Keratinocyte (primary cell): ENCODE measurements at regions not wholly inside any gene's neighbourhood (a gene's known extent, or its start where the extent isn't known, plus 50 kb on each side); places are given as distances from the start of the nearest gene placed in this dataset.

Experiments
- DNase-seq: peaks from one replicate; pipeline ENCODE4 v3.0.0-alpha.2; 2011; ENCODE audit warnings: low read depth, missing footprints, low spot score
- FAIRE-seq: peaks from 2 replicates; lab custom pipeline; 2011; peaks lifted over from hg19 to GRCh38; lab: Jason Lieb, UNC
- H2AFZ ChIP-seq: 2 replicates; pipeline ENCODE4 v1.6.0; 2012; ENCODE audit warnings: low read length, control low read depth, inconsistent platforms; ENCODE audit not compliant: control insufficient read depth
- H3K27ac ChIP-seq: 2 replicates; pipeline ENCODE4 v1.5.1; 2011; ENCODE audit warnings: low read length; ENCODE audit not compliant: control insufficient read depth, insufficient read depth
- H3K27me3 ChIP-seq: 3 replicates; pipeline ENCODE4 v1.6.0; 2011; ENCODE audit warnings: low read length; ENCODE audit not compliant: control insufficient read depth, insufficient read depth; ENCODE audit errors: extremely low read depth
- H3K36me3 ChIP-seq, 2 experiments: 2 replicates in 1 of 2; 3 replicates in 1 of 2; pipeline ENCODE4 v1.5.1; 2011; ENCODE audit warnings: low read length in 2 of 2, mild to moderate bottlenecking in 1 of 2; ENCODE audit not compliant: control insufficient read depth in 2 of 2, insufficient read depth in 2 of 2; ENCODE audit errors: extremely low read depth in 1 of 2
- H3K4me1 ChIP-seq: 3 replicates; pipeline ENCODE4 v1.5.1; 2011; ENCODE audit warnings: low read length; ENCODE audit not compliant: control insufficient read depth, insufficient read depth; ENCODE audit errors: extremely low read depth
- H3K4me2 ChIP-seq: 3 replicates; pipeline ENCODE4 v1.6.0; 2011; ENCODE audit warnings: low read depth, low read length; ENCODE audit not compliant: control insufficient read depth, insufficient read depth; ENCODE audit errors: extremely low read depth
- H3K4me3 ChIP-seq, 3 experiments: fragments of 200-600 bp in 1 of 3; sonication (generic) in 1 of 3; 2 replicates in 2 of 3; 3 replicates in 1 of 3; pipeline ENCODE4 v1.5.1; 2011 to 2016; ENCODE audit warnings: low read length in 3 of 3, mild to moderate bottlenecking in 3 of 3, control low read depth in 2 of 3, inconsistent platforms in 1 of 3, low read depth in 1 of 3, mixed read lengths in 1 of 3, mixed run types in 1 of 3, moderate library complexity in 1 of 3; ENCODE audit not compliant: control insufficient read depth in 2 of 3, insufficient read depth in 2 of 3; ENCODE audit errors: extremely low read depth in 1 of 3
- H3K79me2 ChIP-seq: 2 replicates; pipeline ENCODE4 v1.6.0; 2012; ENCODE audit warnings: low read length; ENCODE audit not compliant: control insufficient read depth, insufficient read depth
- H3K9ac ChIP-seq: 3 replicates; pipeline ENCODE4 v1.6.0; 2011; ENCODE audit warnings: low read length; ENCODE audit not compliant: control insufficient read depth, insufficient read depth; ENCODE audit errors: extremely low read depth
- H3K9me1 ChIP-seq: 3 replicates; pipeline ENCODE4 v1.6.0; 2011; ENCODE audit warnings: low read length; ENCODE audit not compliant: control insufficient read depth, insufficient read depth; ENCODE audit errors: extremely low read depth
- H3K9me3 ChIP-seq: 2 replicates; pipeline ENCODE4 v1.5.1; 2012; ENCODE audit warnings: low read depth, low read length; ENCODE audit not compliant: control insufficient read depth
- H4K20me1 ChIP-seq: 3 replicates; pipeline ENCODE4 v1.6.0; 2011; ENCODE audit warnings: low read length; ENCODE audit not compliant: control insufficient read depth, insufficient read depth; ENCODE audit errors: extremely low read depth
- CTCF ChIP-seq, 3 experiments: IDR thresholded peaks in 1 of 3; conservative IDR thresholded peaks in 1 of 3; optimal IDR thresholded peaks in 1 of 3; 2 replicates in 2 of 3; 3 replicates in 1 of 3; pipeline versions ENCODE3 to v1.5.1; 2011; ENCODE audit warnings: low read length in 3 of 3, mild to moderate bottlenecking in 3 of 3, moderate library complexity in 2 of 3, control low read depth in 1 of 3, inconsistent platforms in 1 of 3; ENCODE audit not compliant: insufficient read depth in 2 of 3; ENCODE audit errors: extremely low read depth in 1 of 3
- EZH2 ChIP-seq: IDR thresholded peaks from one replicate; pipeline ENCODE4 v1.6.1; 2012; ENCODE audit warnings: inconsistent platforms, mild to moderate bottlenecking, low read length, moderate library complexity
- dilution Hi-C: fragments of 300-500 bp; cut with MboI; formaldehyde crosslinking; loops from one replicate; pipeline ENCODE4 v1.7.0; 2020; ENCODE audit warnings: low sequenced_read_pairs; ENCODE audit not compliant: extremely low pct_ligation_motif_present

- dilution Hi-C loops: no loop called here
- TF ChIP-seq EZH2 (no peak), CTCF (optimal IDR thresholded peaks at IDR 0.05 in 1 of 3, IDR thresholded peaks at IDR 0.05 in 1 of 3, conservative IDR thresholded peaks at IDR 0.05 in 1 of 3; ENCODE audit: extremely low read depth in 1 of 3, insufficient read depth in 2 of 3, low read length in 3 of 3) (no peak)
These were observed 645.0 kb downstream of the PCDH7 start for GRCh38 chr4:31365006-31365690.

GRCh38 chr4:31366041-31366440, 645.9 kb downstream of the PCDH7 start:
- TF ChIP-seq EZH2 (no peak), CTCF (optimal IDR thresholded peaks at IDR 0.05 in 1 of 3, IDR thresholded peaks at IDR 0.05 in 1 of 3, conservative IDR thresholded peaks at IDR 0.05 in 1 of 3; ENCODE audit: extremely low read depth in 1 of 3, insufficient read depth in 2 of 3, low read length in 3 of 3) (no peak)
- no peaks in the 10 kb centered on the region for H4K20me1 ChIP-seq
- H3K9ac ChIP-seq: no peak overlapping the region
- no peak overlapping the region for H3K4me3 ChIP-seq
- FAIRE-seq (no peak), DNase-seq (no peak)
- no peaks in the 10 kb centered on the region for H3K79me2 ChIP-seq
- no peaks in the 10 kb centered on the region for H3K4me1 ChIP-seq
- H3K27me3 ChIP-seq: no peaks in the 10 kb centered on the region
- H3K4me2 ChIP-seq: no peak overlapping the region
- no peak overlapping the region for H3K27ac ChIP-seq
- no peaks in the 10 kb centered on the region for H3K9me1 ChIP-seq
- H3K36me3 ChIP-seq: no peaks in the 10 kb centered on the region
- dilution Hi-C loops: no loop called here
- H3K9me3 ChIP-seq: no peaks in the 10 kb centered on the region
- no peak overlapping the region for H2AFZ ChIP-seq

More at GRCh38 chr4:31365006-31365690, 645.0 kb downstream of the PCDH7 start:
- H4K20me1 ChIP-seq: no peaks in the 10 kb centered on the region
- H3K79me2 ChIP-seq: no peaks in the 10 kb centered on the region
- H3K27me3 ChIP-seq: no peaks in the 10 kb centered on the region
- FAIRE-seq (no peak), DNase-seq (no peak)
- H3K4me1 ChIP-seq: no peaks in the 10 kb centered on the region
- no peak overlapping the region for H3K4me3 ChIP-seq
- H2AFZ ChIP-seq: no peak overlapping the region
- H3K9me1 ChIP-seq: no peaks in the 10 kb centered on the region
- H3K4me2 ChIP-seq: no peak overlapping the region
- H3K27ac ChIP-seq: no peak overlapping the region
- H3K36me3 ChIP-seq: no peaks in the 10 kb centered on the region
- no peaks in the 10 kb centered on the region for H3K9me3 ChIP-seq
- no peak overlapping the region for H3K9ac ChIP-seq
